Fibroblast of lung (primary cell): ENCODE measurements at regions not wholly inside any gene's neighbourhood (a gene's known extent, or its start where the extent isn't known, plus 50 kb on each side); places are given as distances from the start of the nearest gene placed in this dataset.
"Not testable (repeated sequence)": the region's sequence is repeated elsewhere in the genome, so short reads cannot be mapped to it uniquely, and the experiment has no call there.

ENCODE experiments used
- DNase-seq, 2 donors: peaks; one replicate each; pipeline versions ENCODE4 v3.0.0 to v3.0.0-alpha.2; 2010; ENCODE audit warnings: low read depth in 2 of 2
- H2AFZ ChIP-seq: 2 replicates; pipeline ENCODE4 v1.5.1; 2012; ENCODE audit warnings: low read length, control low read depth, inconsistent platforms
- H3K27ac ChIP-seq: 2 replicates; pipeline ENCODE4 v1.5.1; 2011; ENCODE audit warnings: low read length, control low read depth; ENCODE audit not compliant: insufficient read depth
- H3K27me3 ChIP-seq: 2 replicates; pipeline ENCODE4 v1.5.1; 2011; ENCODE audit warnings: mild to moderate bottlenecking, low read length; ENCODE audit not compliant: control insufficient read depth, insufficient read depth
- H3K36me3 ChIP-seq: 2 replicates; pipeline ENCODE4 v1.5.1; 2011; ENCODE audit warnings: low read length; ENCODE audit not compliant: control insufficient read depth, insufficient read depth
- H3K4me1 ChIP-seq: 2 replicates; pipeline ENCODE4 v1.5.1; 2011; ENCODE audit warnings: low read length; ENCODE audit not compliant: control insufficient read depth, insufficient read depth; ENCODE audit errors: extremely low read depth
- H3K4me2 ChIP-seq: 2 replicates; pipeline ENCODE4 v1.5.1; 2011; ENCODE audit warnings: low read length, control low read depth; ENCODE audit not compliant: insufficient read depth; ENCODE audit errors: extremely low read depth
- H3K4me3 ChIP-seq, 4 experiments: fragments of 200-600 bp in 1 of 4; sonication (generic) in 1 of 4; replicated peaks in 1 of 4; 2 replicates each; pipeline ENCODE4 v1.5.1; 2011 to 2016; ENCODE audit warnings: low read length in 4 of 4, low read depth in 3 of 4, mild to moderate bottlenecking in 3 of 4, control low read depth in 2 of 4, inconsistent platforms in 1 of 4, mixed read lengths in 1 of 4; ENCODE audit not compliant: insufficient read depth in 1 of 4; ENCODE audit errors: control extremely low read depth in 1 of 4
- H3K79me2 ChIP-seq: 2 replicates; pipeline ENCODE4 v1.5.1; 2012; ENCODE audit warnings: mild to moderate bottlenecking, low read length, inconsistent platforms; ENCODE audit not compliant: control insufficient read depth, insufficient read depth
- H3K9ac ChIP-seq: 2 replicates; pipeline ENCODE4 v1.5.1; 2011; ENCODE audit warnings: mild to moderate bottlenecking, low read length, control low read depth; ENCODE audit not compliant: insufficient read depth
- H3K9me3 ChIP-seq: 2 replicates; pipeline ENCODE4 v1.5.1; 2012; ENCODE audit warnings: low read depth, low read length; ENCODE audit not compliant: control insufficient read depth, insufficient read depth
- H4K20me1 ChIP-seq: 2 replicates; pipeline ENCODE4 v1.5.1; 2011; ENCODE audit warnings: low read length; ENCODE audit not compliant: control insufficient read depth, insufficient read depth; ENCODE audit errors: extremely low read depth
- EZH2 ChIP-seq: IDR thresholded peaks from 2 replicates; pipeline ENCODE4 v1.5.1; 2012; ENCODE audit warnings: low read length, control low read depth, mild to moderate bottlenecking; ENCODE audit errors: missing control alignments
- TF ChIP-seq, protein P1 (sequence below), 2 donors: IDR thresholded peaks in 1 of 2; conservative IDR thresholded peaks in 1 of 2; 1 replicate in 1 of 2; 2 replicates in 1 of 2; pipeline ENCODE4 v1.5.1; 2011 to 2012; ENCODE audit warnings: low read length in 2 of 2, control low read depth in 1 of 2, inconsistent platforms in 1 of 2, low read depth in 1 of 2, mild to moderate bottlenecking in 1 of 2

DNA sequence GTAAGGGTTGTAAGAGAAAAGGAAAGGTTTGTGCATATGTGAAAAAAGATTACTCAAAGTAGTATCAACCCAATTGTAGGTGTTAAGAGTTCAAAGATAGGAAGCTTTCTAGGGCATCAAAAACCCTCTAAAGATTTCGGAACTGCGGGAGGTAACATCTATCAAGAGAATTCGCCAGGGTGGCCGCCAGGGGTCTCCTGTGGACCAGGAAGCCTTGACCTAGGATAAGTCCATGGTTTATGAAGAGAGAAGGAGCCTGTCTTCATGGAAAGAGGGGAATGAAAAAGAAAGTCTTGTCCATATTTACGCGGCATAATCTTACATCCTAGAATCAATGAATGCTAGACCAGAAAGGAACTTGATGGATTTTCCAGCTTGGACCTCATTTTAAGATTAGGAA, 140.7 kb upstream of the CALCR start:
- Histone ChIP-seq H3K27ac (no peak overlapping the region), H3K4me3 (no peak overlapping the region), H3K79me2 (no peaks in the 10 kb centered on the region), H3K4me1 (no peaks in the 10 kb centered on the region), H3K4me2 (no peak overlapping the region), H3K36me3 (no peaks in the 10 kb centered on the region), H3K9me3 (no peaks in the 10 kb centered on the region), H2AFZ (no peak overlapping the region), H3K9ac (no peak overlapping the region), H3K27me3 (no peaks in the 10 kb centered on the region), H4K20me1 (no peaks in the 10 kb centered on the region)
- DNase-seq: peak; percentile 43 to 59
- no peak for TF ChIP-seq EZH2
- TF ChIP-seq, protein P1, sequence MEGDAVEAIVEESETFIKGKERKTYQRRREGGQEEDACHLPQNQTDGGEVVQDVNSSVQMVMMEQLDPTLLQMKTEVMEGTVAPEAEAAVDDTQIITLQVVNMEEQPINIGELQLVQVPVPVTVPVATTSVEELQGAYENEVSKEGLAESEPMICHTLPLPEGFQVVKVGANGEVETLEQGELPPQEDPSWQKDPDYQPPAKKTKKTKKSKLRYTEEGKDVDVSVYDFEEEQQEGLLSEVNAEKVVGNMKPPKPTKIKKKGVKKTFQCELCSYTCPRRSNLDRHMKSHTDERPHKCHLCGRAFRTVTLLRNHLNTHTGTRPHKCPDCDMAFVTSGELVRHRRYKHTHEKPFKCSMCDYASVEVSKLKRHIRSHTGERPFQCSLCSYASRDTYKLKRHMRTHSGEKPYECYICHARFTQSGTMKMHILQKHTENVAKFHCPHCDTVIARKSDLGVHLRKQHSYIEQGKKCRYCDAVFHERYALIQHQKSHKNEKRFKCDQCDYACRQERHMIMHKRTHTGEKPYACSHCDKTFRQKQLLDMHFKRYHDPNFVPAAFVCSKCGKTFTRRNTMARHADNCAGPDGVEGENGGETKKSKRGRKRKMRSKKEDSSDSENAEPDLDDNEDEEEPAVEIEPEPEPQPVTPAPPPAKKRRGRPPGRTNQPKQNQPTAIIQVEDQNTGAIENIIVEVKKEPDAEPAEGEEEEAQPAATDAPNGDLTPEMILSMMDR (conservative IDR thresholded peaks at IDR 0.05 in 1 of 2, IDR thresholded peaks at IDR 0.05 in 1 of 2; ENCODE audit: low read depth in 1 of 2, low read length in 2 of 2): peak; percentile 62 to 75

DNA sequence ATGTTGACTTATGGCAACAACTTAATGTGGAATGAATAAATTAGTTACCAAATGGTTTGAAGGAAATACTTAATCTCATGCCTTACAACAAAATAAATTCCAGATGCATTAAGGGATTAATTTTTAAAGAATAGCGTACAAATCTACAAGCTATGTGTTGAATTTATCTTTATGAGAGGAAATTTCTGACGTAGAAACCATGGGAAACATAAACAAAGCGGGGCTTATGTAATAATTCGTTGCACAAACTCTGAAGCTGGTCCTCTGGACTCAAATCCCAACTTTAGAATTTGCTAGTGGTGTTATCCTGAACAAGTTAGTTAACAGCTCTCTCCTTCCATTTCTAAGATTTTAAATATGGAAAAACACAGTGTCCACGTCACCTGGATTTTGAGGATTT, 137.4 kb upstream of the CALCR start:
- H3K4me1 ChIP-seq: no peaks in the 10 kb centered on the region
- H3K9me3 ChIP-seq: no peaks in the 10 kb centered on the region
- H2AFZ ChIP-seq: no peak overlapping the region
- no peaks in the 10 kb centered on the region for H4K20me1 ChIP-seq
- DNase-seq: no peak
- no peak overlapping the region for H3K27ac ChIP-seq
- H3K4me3 ChIP-seq: no peak overlapping the region
- H3K27me3 ChIP-seq: no peaks in the 10 kb centered on the region
- TF ChIP-seq EZH2: no peak
- TF ChIP-seq, protein P1 (conservative IDR thresholded peaks at IDR 0.05 in 1 of 2, IDR thresholded peaks at IDR 0.05 in 1 of 2; ENCODE audit: low read depth in 1 of 2, low read length in 2 of 2): no peak
- H3K79me2 ChIP-seq: no peaks in the 10 kb centered on the region
- no peak overlapping the region for H3K9ac ChIP-seq
- no peak overlapping the region for H3K4me2 ChIP-seq
- no peaks in the 10 kb centered on the region for H3K36me3 ChIP-seq

DNA sequence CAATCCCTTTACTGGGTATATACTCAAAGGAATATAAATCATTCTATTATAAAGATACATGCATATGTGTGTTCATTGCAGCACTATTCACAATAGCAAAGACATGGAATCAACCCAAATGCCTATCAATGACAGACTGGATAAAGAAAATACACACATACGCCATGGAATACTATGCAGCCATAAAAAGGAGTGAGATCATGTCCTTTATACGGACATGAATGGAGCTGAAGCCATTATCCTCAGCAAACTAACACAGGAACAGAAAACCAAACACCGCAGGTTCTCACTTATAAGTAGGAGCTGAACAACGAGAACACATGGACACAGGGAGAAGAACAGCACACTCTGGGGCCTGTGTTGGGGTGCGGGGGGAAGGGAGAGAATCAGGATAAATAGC, 133.7 kb upstream of the CALCR start:
- H3K79me2 ChIP-seq, H4K20me1 ChIP-seq, H3K4me2 ChIP-seq, H3K27ac ChIP-seq, H3K36me3 ChIP-seq, H3K9me3 ChIP-seq, DNase-seq, H3K27me3 ChIP-seq, H2AFZ ChIP-seq, H3K4me3 ChIP-seq, H3K4me1 ChIP-seq, H3K9ac ChIP-seq: not testable (repeated sequence)

DNA sequence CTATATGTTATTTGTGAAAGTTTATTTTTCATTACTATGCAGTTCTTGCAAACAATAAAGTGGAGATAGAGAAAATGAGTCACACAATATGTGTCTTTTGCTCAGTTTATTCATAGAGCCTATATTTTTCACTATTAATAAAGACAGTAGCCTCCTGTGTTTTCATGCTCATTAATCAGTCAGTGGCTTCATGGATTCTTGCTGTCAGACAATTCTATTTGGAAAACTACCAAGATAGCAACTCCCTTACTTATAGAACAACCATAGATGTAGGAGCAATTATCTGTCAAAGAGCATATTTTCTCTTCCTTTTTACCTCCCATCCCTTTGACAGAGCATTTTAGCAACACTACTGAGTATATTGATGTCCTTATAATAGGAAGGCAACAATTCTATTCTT, 132.7 kb upstream of the CALCR start:
- Histone ChIP-seq H4K20me1 (no peaks in the 10 kb centered on the region), H3K4me1 (no peaks in the 10 kb centered on the region), H3K9ac (no peak overlapping the region), H3K4me3 (no peak overlapping the region), H3K36me3 (no peaks in the 10 kb centered on the region), H3K27ac (no peak overlapping the region), H3K4me2 (no peak overlapping the region), H3K27me3 (no peaks in the 10 kb centered on the region), H3K79me2 (no peaks in the 10 kb centered on the region), H2AFZ (no peak overlapping the region), H3K9me3 (no peaks in the 10 kb centered on the region)
- no peak for DNase-seq
- TF ChIP-seq, protein P1 (conservative IDR thresholded peaks at IDR 0.05 in 1 of 2, IDR thresholded peaks at IDR 0.05 in 1 of 2; ENCODE audit: low read depth in 1 of 2, low read length in 2 of 2): no peak
- TF ChIP-seq EZH2: no peak

DNA sequence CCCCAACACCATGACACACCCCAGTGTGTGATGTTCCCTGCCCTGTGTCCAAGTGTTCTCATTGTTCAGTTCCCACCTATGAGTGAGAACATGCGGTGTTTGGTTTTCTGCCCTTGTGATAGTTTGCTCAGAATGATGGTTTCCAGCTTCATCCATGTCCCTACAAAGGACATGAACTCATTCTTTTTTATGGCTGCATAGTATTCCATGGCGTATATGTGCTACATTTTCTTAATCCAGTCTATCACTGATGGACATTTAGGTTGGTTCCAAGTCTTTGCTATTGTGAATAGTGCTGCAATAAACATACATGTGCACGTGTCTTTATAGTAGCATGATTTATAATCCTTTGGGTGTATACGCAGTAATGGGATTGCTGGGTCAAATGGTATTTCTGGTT, 131.6 kb upstream of the CALCR start:
- not testable (repeated sequence) for H3K9me3 ChIP-seq, H3K27me3 ChIP-seq, H3K4me1 ChIP-seq, H3K79me2 ChIP-seq, H3K4me3 ChIP-seq, H3K4me2 ChIP-seq, H2AFZ ChIP-seq, H3K36me3 ChIP-seq, H4K20me1 ChIP-seq, H3K9ac ChIP-seq, DNase-seq, H3K27ac ChIP-seq
